Sigmoid colon (tissue), 6 donors: ENCODE measurements at regions not wholly inside any gene's neighbourhood (a gene's known extent, or its start where the extent isn't known, plus 50 kb on each side); places are given as distances from the start of the nearest gene placed in this dataset.

ENCODE experiments used
- DNase-seq: peaks from one replicate; pipeline ENCODE4 v3.0.0-alpha.2; 2019
- H3K27ac ChIP-seq, 4 donors: fragments of 200-600 bp; sonication (generic); one replicate each; pipeline ENCODE4 v1.5.1; 2016 to 2019; ENCODE audit warnings: mild to moderate bottlenecking in 1 of 4
- H3K27me3 ChIP-seq, 3 donors: fragments of 200-600 bp; sonication (generic); one replicate each; pipeline ENCODE4 v1.5.1; 2019; ENCODE audit warnings: mild to moderate bottlenecking in 1 of 3
- H3K36me3 ChIP-seq, 4 donors: fragments of 200-600 bp; sonication (generic); one replicate each; pipeline ENCODE4 v1.5.1; 2016 to 2019
- H3K4me1 ChIP-seq, 4 donors: fragments of 200-600 bp; sonication (generic); one replicate each; pipeline ENCODE4 v1.5.1; 2017 to 2019
- H3K4me3 ChIP-seq, 4 donors: fragments of 200-600 bp; sonication (generic); one replicate each; pipeline ENCODE4 v1.5.1; 2017 to 2019; ENCODE audit warnings: mild to moderate bottlenecking in 2 of 4, moderate library complexity in 1 of 4
- H3K9me3 ChIP-seq, 4 donors: fragments of 200-600 bp in 3 of 4; sonication (generic) in 3 of 4; one replicate each; pipeline versions ENCODE4 v1.5.1 to v1.6.1; 2013 to 2019
- CTCF ChIP-seq, 4 experiments: fragments of 450-650 bp in 3 of 4; fragments of 200-600 bp in 1 of 4; IDR thresholded peaks; one replicate each; pipeline ENCODE4 v1.5.1; 2016 to 2019; ENCODE audit warnings: antibody characterized with exemption in 4 of 4, mild to moderate bottlenecking in 3 of 4, moderate library complexity in 2 of 4
- EP300 ChIP-seq, 4 donors: sonication (generic); formaldehyde crosslinking; IDR thresholded peaks; one replicate each; pipeline ENCODE4 v1.6.1; 2017; ENCODE audit warnings: antibody characterized with exemption in 4 of 4
- POLR2A ChIP-seq, 2 donors: fragments of 450-650 bp; IDR thresholded peaks; one replicate each; pipeline ENCODE4 v1.6.1; 2016; ENCODE audit warnings: antibody characterized with exemption in 2 of 2, mild to moderate bottlenecking in 2 of 2, moderate library complexity in 2 of 2
- POLR2AphosphoS5 ChIP-seq, 4 donors: sonication (generic); formaldehyde crosslinking; IDR thresholded peaks; one replicate each; pipeline ENCODE4 v1.6.1; 2017; ENCODE audit warnings: antibody characterized with exemption in 4 of 4
- WGBS, 2 donors: extraction: QIAGEN DNeasy Blood & Tissue Kit; methylation state at CpG; one replicate each; pipeline ENCODE4 v1.1.7; 2013; 5-methylcytosine and 5-hydroxymethylcytosine counted together
- intact Hi-C: fragments of 100-400 bp; cut with DNase I; formaldehyde crosslinking; loops from one replicate; pipeline ENCODE4 v1.15.1; 2023
- donor health status: healthy with polysubstance abuse.
- donor health status: healthy.

- TF ChIP-seq EP300 (IDR thresholded peaks at IDR 0.05) (no peak), POLR2AphosphoS5 (IDR thresholded peaks at IDR 0.05) (no peak), CTCF (IDR thresholded peaks at IDR 0.05) (no peak), POLR2A (IDR thresholded peaks at IDR 0.05) (no peak)
- Histone ChIP-seq H3K9me3 (no peaks in the 10 kb centered on the region), H3K27me3 (no peaks in the 10 kb centered on the region), H3K4me1 (no peaks in the 10 kb centered on the region), H3K36me3 (no peaks in the 10 kb centered on the region), H3K4me3 (no peak overlapping the region), H3K27ac (no peak overlapping the region)
- intact Hi-C loops, result no loop called here
- WGBS, 2 donors, result 87 to 89% methylated on average over 2 of the region's 2 CpGs
- DNase-seq, result no peak
Observed at GRCh38 chr2:221235941-221236340, 336.2 kb downstream of the EPHA4 start.

GRCh38 chr2:221241072-221241471, 331.0 kb downstream of the EPHA4 start:
- TF ChIP-seq CTCF (IDR thresholded peaks at IDR 0.05) (no peak), POLR2A (IDR thresholded peaks at IDR 0.05) (no peak), EP300 (IDR thresholded peaks at IDR 0.05) (no peak), POLR2AphosphoS5 (IDR thresholded peaks at IDR 0.05) (no peak)
- Histone ChIP-seq H3K27ac (no peak overlapping the region), H3K27me3 (no peaks in the 10 kb centered on the region), H3K36me3 (no peaks in the 10 kb centered on the region), H3K9me3 (no peaks in the 10 kb centered on the region), H3K4me3 (no peak overlapping the region), H3K4me1 (no peaks in the 10 kb centered on the region)
- WGBS, 2 donors, result 75 to 81% methylated on average over 3 of the region's 3 CpGs
- intact Hi-C loops, result no loop called here
- DNase-seq, result no peak

- Histone ChIP-seq H3K27me3 (no peaks in the 10 kb centered on the region), H3K4me1 (no peaks in the 10 kb centered on the region), H3K27ac (no peak overlapping the region), H3K4me3 (no peak overlapping the region), H3K9me3 (no peaks in the 10 kb centered on the region), H3K36me3 (no peaks in the 10 kb centered on the region)
- no peak for DNase-seq
- intact Hi-C loops, result no loop called here
- TF ChIP-seq CTCF (IDR thresholded peaks at IDR 0.05) (no peak), POLR2A (IDR thresholded peaks at IDR 0.05) (no peak), POLR2AphosphoS5 (IDR thresholded peaks at IDR 0.05) (no peak), EP300 (IDR thresholded peaks at IDR 0.05) (no peak)
- 82 to 94% methylated on average over 2 of the region's 2 CpGs for WGBS, 2 donors
Observed at GRCh38 chr2:221243771-221244170, 328.3 kb downstream of the EPHA4 start.

- DNase-seq, result no peak
Observed at GRCh38 chr2:221245045-221245444, 327.1 kb downstream of the EPHA4 start.

More at GRCh38 chr2:221245045-221245444, 327.1 kb downstream of the EPHA4 start:
- no peaks in the 10 kb centered on the region for H3K4me1 ChIP-seq
- H3K4me3 ChIP-seq, result no peak overlapping the region
- 56 to 69% methylated on average over 3 of the region's 3 CpGs for WGBS, 2 donors
- TF ChIP-seq POLR2A (IDR thresholded peaks at IDR 0.05), result no peak
- TF ChIP-seq POLR2AphosphoS5 (IDR thresholded peaks at IDR 0.05), result no peak
- no peak for TF ChIP-seq CTCF (IDR thresholded peaks at IDR 0.05)
- no peak for TF ChIP-seq EP300 (IDR thresholded peaks at IDR 0.05)
- H3K9me3 ChIP-seq, result no peaks in the 10 kb centered on the region
- no peaks in the 10 kb centered on the region for H3K27me3 ChIP-seq
- H3K27ac ChIP-seq, result no peak overlapping the region
- no peaks in the 10 kb centered on the region for H3K36me3 ChIP-seq
- intact Hi-C loops, result no loop called here
